MM.1S (cell line): ENCODE measurements at regions not wholly inside any gene's neighbourhood (a gene's known extent, or its start where the extent isn't known, plus 50 kb on each side); places are given as distances from the start of the nearest gene placed in this dataset.

Experiments
- CTCF ChIP-seq: fragments of 300-600 bp; sonication (generic); IDR thresholded peaks from 2 replicates; pipeline ENCODE4 v1.5.1; 2016; ENCODE audit warnings: antibody characterized with exemption, low read length, mixed read lengths
- EZH2 ChIP-seq: fragments of 300-600 bp; sonication (generic); optimal IDR thresholded peaks from 2 replicates; pipeline ENCODE3; 2017; ENCODE audit warnings: low read depth, mild to moderate bottlenecking, antibody characterized with exemption, low read length, mixed read lengths

GRCh38 chr7:28354601-28355402, 57.5 kb upstream of the CREB5 start:
- no peak for TF ChIP-seq CTCF
- TF ChIP-seq EZH2 = no peak
